T-helper 1 cell (primary cell): ENCODE measurements at regions not wholly inside any gene's neighbourhood (a gene's known extent, or its start where the extent isn't known, plus 50 kb on each side); places are given as distances from the start of the nearest gene placed in this dataset.

Experiments used
- DNase-seq, 5 donors: peaks; one replicate each; pipeline ENCODE4 v3.0.0-alpha.2; 2012 to 2020

GRCh38 chr2:16140771-16141640 is 200.7 kb downstream of the MYCN start:
- DNase-seq: no peak

- DNase-seq: no peak
Measured at GRCh38 chr2:16139663-16140615, 199.6 kb downstream of the MYCN start.

DNA sequence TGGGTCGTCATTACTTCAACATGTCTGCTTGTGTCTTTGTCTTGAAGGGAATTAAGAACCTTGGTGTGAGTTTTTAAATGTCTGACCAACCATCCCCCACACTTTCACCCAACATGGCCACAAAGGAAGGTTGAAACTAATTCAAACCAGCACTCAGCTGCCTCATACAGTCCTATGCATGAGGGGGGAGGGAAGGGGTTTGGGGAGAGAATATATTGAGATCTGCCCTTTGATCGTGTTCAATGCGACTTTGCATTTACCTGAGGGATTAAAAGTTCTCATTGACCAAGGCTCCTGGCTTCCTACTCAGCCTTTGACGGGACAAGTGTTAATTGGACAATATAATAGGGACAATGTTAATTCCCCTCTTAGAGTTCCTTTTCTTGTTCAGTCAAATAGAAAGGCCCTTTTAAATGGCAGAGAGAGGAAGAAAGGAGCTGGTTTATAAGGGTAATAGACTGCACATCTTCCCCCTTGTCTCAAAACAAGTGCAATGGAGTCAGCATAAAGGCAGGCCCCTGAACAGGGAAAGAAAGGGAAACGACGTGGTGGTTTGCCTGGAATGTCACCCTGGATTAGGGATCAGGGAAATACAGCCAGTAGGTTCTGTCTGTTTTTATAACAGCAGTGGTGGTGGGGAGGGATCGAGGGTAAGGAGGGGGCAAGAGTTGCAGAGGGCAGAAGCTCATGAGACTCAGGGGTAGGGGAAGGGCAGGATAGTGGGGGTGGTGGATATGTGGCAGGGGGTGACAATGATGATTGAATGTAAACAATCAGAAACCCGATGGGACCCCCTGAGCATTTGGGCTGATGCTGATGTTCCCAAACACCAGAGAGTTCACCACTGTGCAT is 198.7 kb downstream of the MYCN start:
- DNase-seq: no peak

DNA sequence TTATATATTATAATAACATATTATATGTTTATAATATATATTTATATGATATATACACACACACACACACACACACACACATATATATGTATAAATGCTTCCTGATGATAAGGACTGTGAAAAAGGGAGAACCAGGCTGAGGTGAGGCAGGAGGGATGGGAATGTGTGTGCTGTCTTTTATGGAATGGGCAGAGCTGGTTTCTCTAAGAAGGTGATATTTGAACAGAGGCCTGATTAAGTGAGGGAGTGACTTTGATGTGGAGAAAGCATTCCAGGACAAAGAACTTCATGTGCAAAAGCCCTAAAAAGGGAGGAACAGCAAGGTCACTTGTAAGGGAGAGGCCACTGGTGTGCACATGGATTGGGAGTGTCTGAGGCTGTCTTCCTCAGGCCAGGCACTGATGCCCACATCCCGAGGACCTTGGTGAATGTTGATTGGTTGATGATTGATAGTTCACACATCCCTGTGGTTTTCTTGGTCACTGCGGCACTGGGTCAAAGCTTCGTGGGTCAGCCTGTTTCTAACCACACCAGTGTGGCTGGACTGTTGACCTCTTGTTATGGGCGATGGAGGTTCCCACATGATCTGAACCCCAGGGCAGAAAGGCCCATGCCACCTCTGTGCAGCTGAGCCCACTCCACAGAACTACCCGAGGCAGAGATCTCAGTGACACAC is 196.9 kb downstream of the MYCN start:
- no peak for DNase-seq

DNA sequence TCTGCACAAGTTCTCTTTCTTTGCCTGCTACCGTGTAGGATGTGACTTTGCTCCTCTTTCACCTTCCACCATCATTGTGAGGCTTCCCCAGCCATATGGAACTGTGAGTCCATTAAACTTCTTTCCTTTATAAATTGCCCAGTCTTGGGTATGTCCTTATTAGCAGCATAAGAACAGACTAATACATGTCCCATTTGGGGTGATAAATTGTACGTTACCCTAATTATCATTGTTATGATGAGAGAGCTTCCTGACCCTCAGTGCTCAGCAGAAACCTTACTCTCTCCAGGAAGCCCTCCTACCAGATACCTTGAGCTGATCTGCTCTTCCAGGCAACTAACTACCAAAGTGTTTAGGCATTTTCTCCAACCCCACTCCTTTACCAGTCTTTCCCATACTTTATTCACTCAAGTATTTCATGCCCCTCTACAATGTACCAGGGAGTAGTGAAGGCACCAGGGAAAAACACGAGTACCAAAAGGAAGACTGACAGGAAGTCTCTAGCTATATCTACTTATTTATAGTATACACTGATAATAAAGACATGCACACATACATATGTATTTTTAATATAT is 196.2 kb downstream of the MYCN start:
- no peak for DNase-seq

GRCh38 chr2:16135913-16136310 is 195.6 kb downstream of the MYCN start:
- DNase-seq: no peak

GRCh38 chr2:16135196-16135912 is 195.0 kb downstream of the MYCN start:
- no peak for DNase-seq

- DNase-seq: no peak
Measured at GRCh38 chr2:16134436-16135165, 194.3 kb downstream of the MYCN start.

- no peak for DNase-seq
Measured at GRCh38 chr2:16130906-16131400, 190.6 kb downstream of the MYCN start.

DNA sequence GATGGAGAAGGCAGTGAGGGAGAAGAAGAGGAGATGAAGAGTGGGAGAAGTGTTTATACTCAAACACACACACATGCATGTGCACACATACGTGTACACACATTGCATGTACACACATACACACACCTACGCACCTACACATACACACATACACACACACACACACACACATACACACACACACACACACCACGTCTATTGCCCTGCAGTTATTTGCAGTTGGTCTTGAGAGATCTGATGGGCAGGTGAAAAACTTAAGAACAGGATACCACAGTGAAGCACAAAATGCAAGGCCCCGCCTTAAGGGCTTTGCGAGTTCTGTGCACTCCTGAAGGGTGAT is 190.2 kb downstream of the MYCN start:
- DNase-seq: no peak

GRCh38 chr2:16129716-16130540 is 189.6 kb downstream of the MYCN start:
- DNase-seq: no peak

GRCh38 chr2:16128746-16129610 is 188.6 kb downstream of the MYCN start:
- DNase-seq: no peak

DNA sequence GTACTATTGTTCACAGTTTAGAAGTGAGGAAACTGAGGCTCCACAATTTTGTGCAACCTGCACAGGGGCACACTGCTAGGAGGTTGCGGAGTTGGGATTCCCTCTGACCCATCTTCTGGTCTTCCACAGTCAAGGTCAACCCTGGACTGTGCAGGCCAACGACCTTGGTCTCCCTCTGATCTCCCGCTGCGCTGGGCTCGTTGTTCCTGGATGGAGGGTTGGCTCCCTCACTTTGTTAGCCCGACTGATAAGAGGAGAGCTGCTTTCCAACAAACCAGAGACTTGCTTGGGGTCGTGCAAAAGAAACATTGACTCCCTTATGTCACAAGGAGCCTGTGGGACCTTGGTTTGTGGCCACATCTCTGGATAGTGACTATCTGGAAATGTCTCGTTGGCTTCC is 187.6 kb downstream of the MYCN start:
- no peak for DNase-seq

GRCh38 chr2:16127276-16127940 is 187.1 kb downstream of the MYCN start:
- DNase-seq: no peak

GRCh38 chr2:16126517-16127275 is 186.3 kb downstream of the MYCN start:
- DNase-seq: no peak

DNA sequence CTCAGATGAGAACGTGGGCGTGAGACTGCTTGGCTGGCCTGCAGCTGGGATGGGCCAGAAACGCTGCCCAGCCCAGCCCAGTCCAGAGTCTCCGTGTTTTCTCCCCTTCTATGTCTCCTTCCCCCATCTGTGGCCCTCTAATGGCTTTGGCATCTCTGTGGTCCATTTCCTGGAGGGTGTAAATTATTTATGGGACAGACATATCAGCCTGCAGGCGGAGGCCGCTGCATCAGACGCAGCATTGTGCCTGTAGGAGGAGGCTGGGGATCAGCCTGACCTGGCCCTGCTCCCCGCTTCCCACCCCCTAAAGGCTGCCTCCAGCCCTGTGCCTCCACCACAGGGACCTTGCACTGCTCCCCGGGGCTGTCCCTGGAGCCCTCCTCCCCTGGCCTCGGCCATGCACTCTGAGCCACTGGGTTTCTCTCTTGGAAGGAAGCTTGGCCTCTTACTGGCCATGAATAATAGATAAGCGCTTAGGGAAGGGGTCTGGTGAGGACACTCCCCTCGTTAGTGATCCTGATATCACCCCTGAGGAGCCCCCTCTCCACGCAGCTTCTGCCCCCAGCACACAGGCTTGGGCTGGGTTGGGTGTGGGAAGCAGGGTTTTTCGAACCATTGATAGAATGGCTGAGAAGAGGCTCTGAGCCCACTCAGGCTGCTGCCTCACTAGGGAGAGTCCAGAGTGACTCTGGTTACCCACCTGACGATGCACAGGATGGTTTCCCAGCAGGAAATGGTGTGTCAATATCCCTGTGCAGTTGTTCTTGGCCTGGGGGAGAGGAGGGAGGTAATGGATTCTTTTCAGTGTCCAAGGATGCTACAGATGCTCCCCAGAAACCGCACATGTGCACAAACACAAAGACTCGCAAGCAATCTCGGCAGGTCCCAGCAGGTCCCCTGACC is 185.5 kb downstream of the MYCN start:
- DNase-seq: no peak
